Colonic mucosa (tissue), 4 donors: ENCODE measurements at regions not wholly inside any gene's neighbourhood (a gene's known extent, or its start where the extent isn't known, plus 50 kb on each side); places are given as distances from the start of the nearest gene placed in this dataset.

Experiments used
- DNase-seq: peaks from one replicate; pipeline ENCODE4 v3.0.0-alpha.2; 2020
- H3K27ac ChIP-seq: fragments of 200-600 bp; one replicate; pipeline ENCODE4 v1.8.0; 2021
- H3K27me3 ChIP-seq: fragments of 200-600 bp; one replicate; pipeline ENCODE4 v1.8.0; 2021
- H3K36me3 ChIP-seq: fragments of 200-600 bp; one replicate; pipeline ENCODE4 v1.8.0; 2021
- H3K4me1 ChIP-seq: fragments of 200-600 bp; one replicate; pipeline ENCODE4 v1.8.0; 2021; ENCODE audit warnings: mild to moderate bottlenecking
- H3K4me3 ChIP-seq: fragments of 200-600 bp; one replicate; pipeline ENCODE4 v1.8.0; 2021
- H3K9ac ChIP-seq, 2 donors: one replicate each; pipeline ENCODE4 v1.7.0; 2013; ENCODE audit warnings: control low read depth in 2 of 2, low read depth in 2 of 2, low read length in 2 of 2
- H3K9me3 ChIP-seq: fragments of 200-600 bp; one replicate; pipeline ENCODE4 v1.8.0; 2021
- intact Hi-C: fragments of 100-400 bp; cut with DNase I; formaldehyde crosslinking; loops from one replicate; pipeline ENCODE4 v1.14.1; 2022
- TF ChIP-seq, protein P1 (sequence below): fragments of 200-600 bp; IDR thresholded peaks from one replicate; pipeline ENCODE4 v1.8.0; 2022; ENCODE audit warnings: antibody characterized with exemption, mild to moderate bottlenecking
- donor health status: healthy.
- donor health status: DM: no; HTN: no; CAD: no.
- donor health status: DM: no; HTN: no; CAD: no.

DNA sequence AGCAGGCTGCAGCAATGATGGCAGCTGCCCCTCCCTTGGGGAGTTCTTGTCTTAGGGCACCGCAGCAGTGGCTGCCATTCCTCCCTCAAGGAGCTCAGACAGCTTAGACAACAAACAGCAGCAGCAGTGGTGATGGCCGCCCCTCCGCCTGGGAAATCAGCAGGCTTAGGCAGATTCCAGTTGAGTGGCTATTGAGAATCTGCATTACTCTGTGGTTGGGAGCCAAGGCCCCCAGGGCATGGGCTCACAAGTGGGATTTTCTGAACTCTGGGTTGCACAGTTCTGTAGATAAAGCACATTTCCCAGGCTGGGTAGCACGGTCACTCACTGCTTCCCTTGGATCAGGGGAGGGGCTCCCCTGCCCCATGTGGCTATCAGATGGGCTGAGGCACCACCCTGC, 1280.7 kb upstream of the TMPRSS15 start:
- no peak overlapping the region for H3K4me3 ChIP-seq
- intact Hi-C loops, result no loop called here
- H3K27me3 ChIP-seq, result no peaks in the 10 kb centered on the region
- no peak for DNase-seq
- TF ChIP-seq, protein P1, sequence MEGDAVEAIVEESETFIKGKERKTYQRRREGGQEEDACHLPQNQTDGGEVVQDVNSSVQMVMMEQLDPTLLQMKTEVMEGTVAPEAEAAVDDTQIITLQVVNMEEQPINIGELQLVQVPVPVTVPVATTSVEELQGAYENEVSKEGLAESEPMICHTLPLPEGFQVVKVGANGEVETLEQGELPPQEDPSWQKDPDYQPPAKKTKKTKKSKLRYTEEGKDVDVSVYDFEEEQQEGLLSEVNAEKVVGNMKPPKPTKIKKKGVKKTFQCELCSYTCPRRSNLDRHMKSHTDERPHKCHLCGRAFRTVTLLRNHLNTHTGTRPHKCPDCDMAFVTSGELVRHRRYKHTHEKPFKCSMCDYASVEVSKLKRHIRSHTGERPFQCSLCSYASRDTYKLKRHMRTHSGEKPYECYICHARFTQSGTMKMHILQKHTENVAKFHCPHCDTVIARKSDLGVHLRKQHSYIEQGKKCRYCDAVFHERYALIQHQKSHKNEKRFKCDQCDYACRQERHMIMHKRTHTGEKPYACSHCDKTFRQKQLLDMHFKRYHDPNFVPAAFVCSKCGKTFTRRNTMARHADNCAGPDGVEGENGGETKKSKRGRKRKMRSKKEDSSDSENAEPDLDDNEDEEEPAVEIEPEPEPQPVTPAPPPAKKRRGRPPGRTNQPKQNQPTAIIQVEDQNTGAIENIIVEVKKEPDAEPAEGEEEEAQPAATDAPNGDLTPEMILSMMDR, result no peak
- no peak overlapping the region for H3K27ac ChIP-seq
- no peaks in the 10 kb centered on the region for H3K4me1 ChIP-seq
- no peak overlapping the region for H3K9ac ChIP-seq
- H3K36me3 ChIP-seq, result no peaks in the 10 kb centered on the region
- H3K9me3 ChIP-seq, result no peaks in the 10 kb centered on the region

DNA sequence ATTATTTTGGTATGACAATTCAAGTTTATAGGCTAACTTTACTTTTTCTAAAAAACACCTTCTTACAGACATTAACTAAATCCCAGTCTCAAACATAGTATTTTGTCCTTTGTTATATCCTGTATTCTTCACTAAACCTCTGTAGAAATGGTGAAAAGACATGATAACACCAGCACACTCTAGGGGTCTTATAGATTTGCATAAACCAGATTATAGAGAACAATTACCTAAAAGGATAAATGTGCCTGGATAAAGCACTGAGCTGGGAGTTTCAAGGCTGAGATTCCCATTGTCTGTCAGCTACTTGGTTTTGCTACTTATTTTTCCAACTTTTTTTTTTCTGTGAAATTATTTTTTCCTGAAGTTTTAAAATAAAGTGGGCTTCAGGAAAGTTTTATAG, 1288.6 kb upstream of the TMPRSS15 start:
- DNase-seq, result no peak
- TF ChIP-seq, protein P1, result no peak
- Histone ChIP-seq H3K27me3 (no peaks in the 10 kb centered on the region), H3K9me3 (no peaks in the 10 kb centered on the region), H3K27ac (no peak overlapping the region), H3K36me3 (no peaks in the 10 kb centered on the region), H3K4me1 (no peaks in the 10 kb centered on the region), H3K4me3 (no peak overlapping the region), H3K9ac (no peak overlapping the region)
- intact Hi-C loops, result no loop called here

DNA sequence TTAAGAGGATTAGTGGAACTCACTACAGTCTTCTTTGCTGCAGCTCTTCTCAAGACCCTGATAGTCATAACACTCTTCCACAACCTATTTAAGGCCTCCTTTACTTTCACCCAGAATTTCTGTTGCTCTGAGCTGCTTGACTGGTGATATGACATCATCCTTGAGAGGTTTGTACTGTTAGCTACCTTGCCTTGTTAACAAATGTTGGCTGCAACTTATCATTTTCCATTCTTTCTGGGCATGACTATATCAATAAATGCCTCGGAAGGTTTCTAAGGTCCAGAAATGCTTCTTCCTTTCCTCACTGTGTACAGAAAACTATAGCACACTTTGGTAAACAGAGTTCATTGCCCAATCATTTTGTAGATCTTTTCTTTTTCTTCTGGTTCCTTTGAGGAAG, 1292.2 kb upstream of the TMPRSS15 start:
- Histone ChIP-seq H3K27me3 (no peaks in the 10 kb centered on the region), H3K4me1 (no peaks in the 10 kb centered on the region), H3K9me3 (no peaks in the 10 kb centered on the region), H3K27ac (no peak overlapping the region), H3K36me3 (no peaks in the 10 kb centered on the region), H3K9ac (no peak overlapping the region), H3K4me3 (no peak overlapping the region)
- intact Hi-C loops, result no loop called here
- DNase-seq, result no peak
- TF ChIP-seq, protein P1, result no peak

DNA sequence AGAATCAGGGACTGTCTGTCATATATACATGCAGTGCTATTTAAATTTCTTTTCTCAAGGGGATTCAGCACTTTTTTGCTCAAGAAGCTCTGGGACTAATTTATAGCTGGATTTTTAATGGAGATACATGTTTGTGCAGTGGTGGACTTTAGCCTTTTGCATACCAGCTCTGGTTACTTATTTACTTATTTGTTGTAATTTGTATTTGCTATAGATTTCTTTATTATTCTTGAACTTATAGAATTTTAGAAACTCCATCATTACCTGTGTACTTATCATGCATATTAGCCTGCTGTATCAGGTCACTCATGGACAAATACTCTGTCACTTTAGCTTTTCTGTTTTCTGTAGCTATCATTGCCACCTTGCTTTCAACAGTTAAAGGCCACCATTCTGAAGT, 1296.9 kb upstream of the TMPRSS15 start:
- H3K9me3 ChIP-seq, result no peaks in the 10 kb centered on the region
- no peak overlapping the region for H3K27ac ChIP-seq
- TF ChIP-seq, protein P1, result no peak
- no peaks in the 10 kb centered on the region for H3K27me3 ChIP-seq
- H3K9ac ChIP-seq, result no peak overlapping the region
- no peaks in the 10 kb centered on the region for H3K36me3 ChIP-seq
- no peak for DNase-seq
- no peaks in the 10 kb centered on the region for H3K4me1 ChIP-seq
- no peak overlapping the region for H3K4me3 ChIP-seq
- intact Hi-C loops, result no loop called here

- H3K4me1 ChIP-seq, result no peaks in the 10 kb centered on the region
- H3K9ac ChIP-seq, result no peak overlapping the region
- TF ChIP-seq, protein P1, result no peak
- H3K9me3 ChIP-seq, result no peaks in the 10 kb centered on the region
- H3K27ac ChIP-seq, result no peak overlapping the region
- H3K36me3 ChIP-seq, result no peaks in the 10 kb centered on the region
- H3K27me3 ChIP-seq, result no peaks in the 10 kb centered on the region
- DNase-seq, result no peak
- H3K4me3 ChIP-seq, result no peak overlapping the region
- intact Hi-C loops, result no loop called here
These were observed 1295.5 kb upstream of the NCAM2 start for GRCh38 chr21:19702726-19703125.

DNA sequence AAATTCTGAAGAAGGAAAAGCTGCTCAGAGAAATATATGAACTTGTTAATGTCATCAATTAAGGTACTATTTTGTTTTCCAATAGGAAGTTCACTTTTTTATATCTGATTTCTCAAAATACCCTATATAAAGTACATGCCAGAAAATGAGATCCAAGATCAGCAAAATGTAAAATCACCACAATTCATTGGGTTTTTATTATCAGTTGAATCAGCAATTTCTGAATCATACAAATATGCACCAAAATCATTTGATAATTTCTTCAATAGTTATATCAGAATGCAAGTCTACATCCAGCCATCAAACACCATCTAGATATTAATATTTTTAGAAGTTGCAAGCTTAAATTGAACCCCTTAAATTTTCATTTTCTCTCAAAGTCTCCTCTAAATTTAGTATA, 1293.4 kb upstream of the NCAM2 start:
- DNase-seq, result no peak
- Histone ChIP-seq H3K27me3 (no peaks in the 10 kb centered on the region), H3K4me3 (no peak overlapping the region), H3K36me3 (no peaks in the 10 kb centered on the region), H3K9me3 (no peaks in the 10 kb centered on the region), H3K4me1 (no peaks in the 10 kb centered on the region), H3K27ac (no peak overlapping the region), H3K9ac (no peak overlapping the region)
- TF ChIP-seq, protein P1, result no peak
- intact Hi-C loops, result no loop called here
